ENCODE measurements at regions not wholly inside any gene's neighbourhood (a gene's known extent, or its start where the extent isn't known, plus 50 kb on each side); places are given as distances from the start of the nearest gene placed in this dataset.

- Mint-ChIP-seq H3K4me3 (no peak overlapping the region), H3K4me1 (ENCODE audit: low read depth) (no peaks in the 10 kb centered on the region), H3K36me3 (no peaks in the 10 kb centered on the region), H3K9me3 (ENCODE audit: low read depth) (peaks cover 5% of the 10 kb centered on the region), H3K27me3 (no peaks in the 10 kb centered on the region), H3K27ac (no peak overlapping the region)
Measured at GRCh38 chr5:167255926-167256325, 1035.5 kb upstream of the WWC1 start.

- H3K9me3 Mint-ChIP-seq (ENCODE audit: low read depth) = peaks cover 7% of the 10 kb centered on the region
- no peak overlapping the region for H3K4me3 Mint-ChIP-seq
- no peaks in the 10 kb centered on the region for H3K27me3 Mint-ChIP-seq
- H3K36me3 Mint-ChIP-seq = no peaks in the 10 kb centered on the region
- H3K27ac Mint-ChIP-seq = no peak overlapping the region
- no peaks in the 10 kb centered on the region for H3K4me1 Mint-ChIP-seq (ENCODE audit: low read depth)
Measured at GRCh38 chr5:167259806-167260205, 1031.6 kb upstream of the WWC1 start.

GRCh38 chr5:167261309-167262100, 1029.9 kb upstream of the WWC1 start:
- no peaks in the 10 kb centered on the region for H3K27me3 Mint-ChIP-seq
- no peaks in the 10 kb centered on the region for H3K36me3 Mint-ChIP-seq
- H3K4me3 Mint-ChIP-seq = no peak overlapping the region
- H3K4me1 Mint-ChIP-seq (ENCODE audit: low read depth) = no peaks in the 10 kb centered on the region
- no peak overlapping the region for H3K27ac Mint-ChIP-seq
- H3K9me3 Mint-ChIP-seq (ENCODE audit: low read depth) = peaks cover 8% of the 10 kb centered on the region

GRCh38 chr5:167263185-167263584, 1028.3 kb upstream of the WWC1 start:
- peaks cover 8% of the 10 kb centered on the region for H3K9me3 Mint-ChIP-seq (ENCODE audit: low read depth)
- H3K4me1 Mint-ChIP-seq (ENCODE audit: low read depth) = no peaks in the 10 kb centered on the region
- H3K4me3 Mint-ChIP-seq = no peak overlapping the region
- no peaks in the 10 kb centered on the region for H3K36me3 Mint-ChIP-seq
- H3K27ac Mint-ChIP-seq = no peak overlapping the region
- H3K27me3 Mint-ChIP-seq = no peaks in the 10 kb centered on the region

GRCh38 chr5:167264348-167264747, 1027.1 kb upstream of the WWC1 start:
- Mint-ChIP-seq H3K4me1 (ENCODE audit: low read depth) (no peaks in the 10 kb centered on the region), H3K4me3 (no peak overlapping the region), H3K27me3 (no peaks in the 10 kb centered on the region), H3K9me3 (ENCODE audit: low read depth) (peaks cover 8% of the 10 kb centered on the region), H3K27ac (no peak overlapping the region), H3K36me3 (no peaks in the 10 kb centered on the region)

- Mint-ChIP-seq H3K27ac (no peak overlapping the region), H3K4me3 (no peak overlapping the region), H3K4me1 (ENCODE audit: low read depth) (no peaks in the 10 kb centered on the region), H3K27me3 (no peaks in the 10 kb centered on the region), H3K36me3 (no peaks in the 10 kb centered on the region), H3K9me3 (ENCODE audit: low read depth) (peaks cover 11% of the 10 kb centered on the region)
Measured at GRCh38 chr5:167268337-167268736, 1023.1 kb upstream of the WWC1 start.

GRCh38 chr5:167269146-167269545, 1022.3 kb upstream of the WWC1 start:
- H3K4me3 Mint-ChIP-seq = no peak overlapping the region
- peaks cover 11% of the 10 kb centered on the region for H3K9me3 Mint-ChIP-seq (ENCODE audit: low read depth)
- H3K36me3 Mint-ChIP-seq = no peaks in the 10 kb centered on the region
- H3K4me1 Mint-ChIP-seq (ENCODE audit: low read depth) = no peaks in the 10 kb centered on the region
- H3K27ac Mint-ChIP-seq = no peak overlapping the region
- H3K27me3 Mint-ChIP-seq = no peaks in the 10 kb centered on the region

- Mint-ChIP-seq H3K9me3 (ENCODE audit: low read depth) (peaks cover 7% of the 10 kb centered on the region), H3K27ac (no peak overlapping the region), H3K36me3 (no peaks in the 10 kb centered on the region), H3K4me1 (ENCODE audit: low read depth) (no peaks in the 10 kb centered on the region), H3K4me3 (no peak overlapping the region), H3K27me3 (no peaks in the 10 kb centered on the region)
Measured at GRCh38 chr5:167271081-167271480, 1020.4 kb upstream of the WWC1 start.

GRCh38 chr5:167271511-167271910, 1019.9 kb upstream of the WWC1 start:
- H3K36me3 Mint-ChIP-seq = no peaks in the 10 kb centered on the region
- no peak overlapping the region for H3K27ac Mint-ChIP-seq
- H3K27me3 Mint-ChIP-seq = no peaks in the 10 kb centered on the region
- no peak overlapping the region for H3K4me3 Mint-ChIP-seq
- peaks cover 7% of the 10 kb centered on the region for H3K9me3 Mint-ChIP-seq (ENCODE audit: low read depth)
- H3K4me1 Mint-ChIP-seq (ENCODE audit: low read depth) = no peaks in the 10 kb centered on the region

- Mint-ChIP-seq H3K4me1 (ENCODE audit: low read depth) (no peaks in the 10 kb centered on the region), H3K27me3 (no peaks in the 10 kb centered on the region), H3K9me3 (ENCODE audit: low read depth) (peaks cover 8% of the 10 kb centered on the region), H3K36me3 (no peaks in the 10 kb centered on the region), H3K27ac (no peak overlapping the region), H3K4me3 (no peak overlapping the region)
Measured at GRCh38 chr5:167280111-167280510, 1011.3 kb upstream of the WWC1 start.

GRCh38 chr5:167281925-167282324, 1009.5 kb upstream of the WWC1 start:
- no peaks in the 10 kb centered on the region for H3K27me3 Mint-ChIP-seq

GRCh38 chr5:167283691-167284090, 1007.8 kb upstream of the WWC1 start:
- Mint-ChIP-seq H3K4me3 (no peak overlapping the region), H3K9me3 (ENCODE audit: low read depth) (peaks cover 13% of the 10 kb centered on the region), H3K4me1 (ENCODE audit: low read depth) (no peaks in the 10 kb centered on the region), H3K36me3 (no peaks in the 10 kb centered on the region), H3K27ac (no peak overlapping the region), H3K27me3 (no peaks in the 10 kb centered on the region)

More at GRCh38 chr5:167281925-167282324, 1009.5 kb upstream of the WWC1 start:
- Mint-ChIP-seq H3K4me1 (ENCODE audit: low read depth) (no peaks in the 10 kb centered on the region), H3K9me3 (ENCODE audit: low read depth) (peaks cover 8% of the 10 kb centered on the region), H3K4me3 (no peak overlapping the region), H3K27ac (no peak overlapping the region), H3K36me3 (no peaks in the 10 kb centered on the region)

- Mint-ChIP-seq H3K4me3 (no peak overlapping the region), H3K9me3 (ENCODE audit: low read depth) (peaks cover 13% of the 10 kb centered on the region), H3K36me3 (no peaks in the 10 kb centered on the region), H3K27ac (no peak overlapping the region), H3K4me1 (ENCODE audit: low read depth) (no peaks in the 10 kb centered on the region), H3K27me3 (no peaks in the 10 kb centered on the region)
Measured at GRCh38 chr5:167284222-167284890, 1007.1 kb upstream of the WWC1 start.

- no peaks in the 10 kb centered on the region for H3K36me3 Mint-ChIP-seq
- H3K4me1 Mint-ChIP-seq (ENCODE audit: low read depth) = no peaks in the 10 kb centered on the region
- H3K9me3 Mint-ChIP-seq (ENCODE audit: low read depth) = peaks cover 13% of the 10 kb centered on the region
- H3K27ac Mint-ChIP-seq = no peak overlapping the region
- no peaks in the 10 kb centered on the region for H3K27me3 Mint-ChIP-seq
- H3K4me3 Mint-ChIP-seq = no peak overlapping the region
Measured at GRCh38 chr5:167285591-167285990, 1005.9 kb upstream of the WWC1 start.

GRCh38 chr5:167286891-167287290, 1004.6 kb upstream of the WWC1 start:
- H3K27me3 Mint-ChIP-seq = no peaks in the 10 kb centered on the region
- no peaks in the 10 kb centered on the region for H3K4me1 Mint-ChIP-seq (ENCODE audit: low read depth)
- H3K36me3 Mint-ChIP-seq = no peaks in the 10 kb centered on the region
- H3K27ac Mint-ChIP-seq = no peak overlapping the region
- no peak overlapping the region for H3K4me3 Mint-ChIP-seq
- H3K9me3 Mint-ChIP-seq (ENCODE audit: low read depth) = peaks cover 16% of the 10 kb centered on the region

GRCh38 chr5:167290478-167290877, 1001.0 kb upstream of the WWC1 start:
- Mint-ChIP-seq H3K9me3 (ENCODE audit: low read depth) (peaks cover 25% of the 10 kb centered on the region), H3K4me3 (no peak overlapping the region), H3K27ac (no peak overlapping the region), H3K4me1 (ENCODE audit: low read depth) (no peaks in the 10 kb centered on the region), H3K27me3 (peaks cover 2% of the 10 kb centered on the region), H3K36me3 (no peaks in the 10 kb centered on the region)
